GM12864 (cell line): ENCODE measurements at regions not wholly inside any gene's neighbourhood (a gene's known extent, or its start where the extent isn't known, plus 50 kb on each side); places are given as distances from the start of the nearest gene placed in this dataset.

Experiments
- DNase-seq: peaks from one replicate; pipeline ENCODE4 v3.0.0-alpha.2; 2011; ENCODE audit warnings: low read depth
- H3K4me3 ChIP-seq: 2 replicates; pipeline ENCODE4 v1.5.1; 2011; ENCODE audit warnings: mild to moderate bottlenecking, low read depth, low read length, control low read depth
- TF ChIP-seq, protein P1 (sequence below): IDR thresholded peaks from 2 replicates; pipeline ENCODE4 v1.5.1; 2011; ENCODE audit warnings: low read depth, mild to moderate bottlenecking, moderate library complexity, low read length, control low read depth, inconsistent platforms; ENCODE audit errors: missing control alignments

DNA sequence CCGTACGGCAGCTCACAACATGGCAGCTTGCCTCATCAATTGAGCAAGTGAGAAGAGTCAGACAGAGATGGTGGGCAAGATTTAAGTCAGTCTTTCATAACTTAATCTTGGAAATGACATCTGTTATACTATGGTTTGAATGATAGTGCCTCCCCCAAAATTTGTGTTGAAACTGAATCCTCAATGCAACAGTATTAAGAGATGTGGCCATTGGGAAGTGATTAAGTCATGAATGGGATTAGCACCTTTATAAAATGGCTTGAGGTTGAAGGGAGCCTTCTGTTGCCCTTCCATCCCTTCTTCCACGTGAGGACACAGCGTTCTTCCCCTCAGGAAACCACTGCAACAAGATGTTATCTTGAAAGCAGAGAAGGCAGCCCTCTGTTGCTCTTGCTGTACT lies 124.2 kb downstream of the C12orf75 start:
- H3K4me3 ChIP-seq: no peak overlapping the region
- no peak for DNase-seq
- TF ChIP-seq, protein P1, sequence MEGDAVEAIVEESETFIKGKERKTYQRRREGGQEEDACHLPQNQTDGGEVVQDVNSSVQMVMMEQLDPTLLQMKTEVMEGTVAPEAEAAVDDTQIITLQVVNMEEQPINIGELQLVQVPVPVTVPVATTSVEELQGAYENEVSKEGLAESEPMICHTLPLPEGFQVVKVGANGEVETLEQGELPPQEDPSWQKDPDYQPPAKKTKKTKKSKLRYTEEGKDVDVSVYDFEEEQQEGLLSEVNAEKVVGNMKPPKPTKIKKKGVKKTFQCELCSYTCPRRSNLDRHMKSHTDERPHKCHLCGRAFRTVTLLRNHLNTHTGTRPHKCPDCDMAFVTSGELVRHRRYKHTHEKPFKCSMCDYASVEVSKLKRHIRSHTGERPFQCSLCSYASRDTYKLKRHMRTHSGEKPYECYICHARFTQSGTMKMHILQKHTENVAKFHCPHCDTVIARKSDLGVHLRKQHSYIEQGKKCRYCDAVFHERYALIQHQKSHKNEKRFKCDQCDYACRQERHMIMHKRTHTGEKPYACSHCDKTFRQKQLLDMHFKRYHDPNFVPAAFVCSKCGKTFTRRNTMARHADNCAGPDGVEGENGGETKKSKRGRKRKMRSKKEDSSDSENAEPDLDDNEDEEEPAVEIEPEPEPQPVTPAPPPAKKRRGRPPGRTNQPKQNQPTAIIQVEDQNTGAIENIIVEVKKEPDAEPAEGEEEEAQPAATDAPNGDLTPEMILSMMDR: no peak

DNA sequence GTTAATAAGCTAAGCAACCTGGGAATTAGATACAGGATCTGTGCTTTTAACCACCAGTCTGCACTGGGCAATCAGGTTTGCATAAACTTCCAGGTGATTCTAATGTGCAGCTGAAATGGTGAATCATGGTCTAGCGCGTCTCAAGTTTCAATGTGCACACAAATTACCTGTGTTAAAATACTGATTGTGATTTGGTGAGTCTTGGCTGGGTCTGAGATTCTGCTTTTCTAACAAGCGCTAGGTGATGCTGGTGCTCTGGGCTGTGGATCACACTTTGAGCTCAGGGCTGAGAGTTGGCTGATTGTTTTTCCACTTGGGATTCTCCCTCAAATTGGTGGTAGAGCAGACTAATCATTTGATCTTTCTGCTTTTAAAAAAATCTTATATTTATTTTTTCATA lies 124.8 kb downstream of the C12orf75 start:
- H3K4me3 ChIP-seq: no peak overlapping the region
- DNase-seq: no peak
- TF ChIP-seq, protein P1: no peak

DNA sequence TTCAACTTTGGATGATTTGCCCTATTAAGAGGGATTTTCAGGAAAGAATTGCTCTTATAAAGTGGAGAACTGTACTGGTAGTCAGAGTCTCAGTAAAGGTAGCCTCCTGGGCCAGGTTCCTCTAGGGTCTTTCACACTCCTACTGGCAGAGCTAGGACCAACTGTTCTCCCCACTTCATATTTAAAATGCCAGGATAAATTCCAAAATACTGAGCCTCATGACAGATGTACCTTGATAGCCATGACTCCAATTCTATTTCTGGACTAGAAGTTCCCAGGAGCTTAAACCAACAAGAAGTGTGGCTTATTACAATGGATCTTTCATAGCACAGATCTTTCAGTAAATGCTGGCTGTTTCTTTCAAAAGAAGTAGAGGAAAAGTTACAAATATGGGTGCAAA lies 126.5 kb downstream of the C12orf75 start:
- H3K4me3 ChIP-seq: no peak overlapping the region
- TF ChIP-seq, protein P1: no peak
- DNase-seq: no peak

DNA sequence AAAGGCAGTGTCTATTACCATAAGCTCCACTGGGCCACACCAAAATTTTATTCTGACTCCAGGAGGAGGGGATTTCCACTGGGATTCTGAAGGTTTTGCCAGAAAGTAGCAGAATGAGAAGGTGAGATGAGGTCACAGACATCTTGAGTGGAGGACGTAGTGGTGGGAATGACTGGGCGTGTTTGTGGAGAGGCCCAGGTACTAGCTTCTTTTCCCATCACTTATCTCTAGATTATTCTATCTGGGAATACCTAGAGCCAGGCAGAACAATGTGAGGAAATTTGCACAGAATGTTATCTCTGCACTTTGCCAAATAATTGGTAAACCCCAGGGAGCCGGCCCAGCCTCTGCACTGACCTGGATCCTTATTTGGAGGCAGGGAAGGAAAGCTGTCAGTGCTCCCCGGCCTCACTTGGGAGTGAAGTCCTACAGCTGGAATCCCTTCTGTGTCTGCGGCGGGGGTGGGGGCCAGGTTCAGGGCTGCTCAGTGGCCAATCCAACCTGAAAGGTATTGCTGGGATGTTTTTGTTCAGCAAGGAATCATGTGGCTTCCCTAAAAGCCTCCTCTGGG lies 129.4 kb downstream of the C12orf75 start:
- TF ChIP-seq, protein P1: no peak
- H3K4me3 ChIP-seq: no peak overlapping the region
- DNase-seq: no peak

DNA sequence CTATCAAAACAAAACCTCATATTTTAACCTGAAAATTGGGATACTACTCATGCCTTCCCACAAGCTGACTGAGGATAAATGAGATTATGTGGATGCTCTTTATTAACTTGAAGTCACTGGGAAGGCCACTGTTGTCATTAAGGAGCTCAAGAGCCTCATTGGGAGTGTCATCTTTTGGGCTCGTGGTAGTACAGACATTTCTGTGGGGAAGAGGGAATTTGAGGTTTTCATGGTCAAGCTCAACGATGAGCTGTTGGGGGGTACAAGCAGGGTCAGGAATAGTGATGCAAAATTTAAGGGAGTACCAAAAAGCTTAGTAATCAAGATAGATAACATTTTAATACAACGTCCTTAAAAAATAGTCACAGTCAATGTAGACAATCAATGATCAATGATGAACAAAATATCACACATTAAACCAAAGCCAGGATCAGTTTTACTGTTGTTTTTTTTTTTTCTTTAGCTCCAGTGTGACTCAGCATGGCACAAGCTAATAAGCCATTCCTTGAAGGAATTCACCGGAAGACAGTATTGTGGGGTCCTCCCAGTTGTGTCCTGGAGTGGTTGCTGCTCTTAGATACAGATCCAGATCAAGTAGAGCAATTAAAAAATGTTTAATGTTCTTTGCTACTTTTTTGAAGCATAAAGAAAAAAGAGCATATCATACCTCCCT lies 130.9 kb downstream of the C12orf75 start:
- no peak overlapping the region for H3K4me3 ChIP-seq
- DNase-seq: no peak
- TF ChIP-seq, protein P1: no peak

DNA sequence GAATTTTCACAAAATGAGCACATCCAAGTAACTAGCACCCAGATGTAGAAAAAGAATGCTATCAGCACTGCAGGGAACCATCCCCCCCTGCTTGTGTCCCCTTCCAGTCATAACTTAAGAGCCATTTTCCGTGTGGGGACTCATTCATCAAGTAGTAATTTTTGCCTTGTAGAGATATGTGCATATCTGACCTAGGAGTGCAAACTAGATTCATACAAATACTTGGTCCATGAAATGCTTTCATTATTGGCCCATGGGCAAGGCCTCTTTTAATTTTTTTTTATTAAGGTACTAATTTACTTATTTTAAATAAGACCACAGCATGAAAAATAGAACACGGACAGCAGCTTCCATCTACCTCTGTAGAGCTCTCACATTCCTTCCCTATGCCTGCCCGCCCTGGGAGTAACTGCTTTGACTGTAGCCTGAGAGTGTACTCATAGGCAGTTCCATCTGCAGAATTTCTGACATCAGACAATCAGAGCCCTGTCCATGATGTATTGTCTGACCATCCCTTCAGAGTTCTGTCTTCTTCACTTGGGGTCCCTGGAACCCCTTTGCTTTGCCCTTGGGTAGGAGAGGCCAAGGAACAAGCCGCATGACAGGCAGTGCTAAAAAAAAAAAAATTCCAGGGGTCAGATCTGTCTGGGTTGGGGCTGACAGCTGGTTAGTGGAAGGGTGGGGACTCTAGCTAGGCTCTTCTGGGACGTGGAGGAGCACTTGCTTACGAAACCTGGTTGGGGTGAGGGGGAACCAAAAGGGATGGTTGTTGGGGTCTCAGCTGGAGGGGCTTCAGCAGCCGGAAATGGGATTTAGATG lies 131.7 kb downstream of the C12orf75 start:
- TF ChIP-seq, protein P1: no peak
- DNase-seq: no peak
- no peak overlapping the region for H3K4me3 ChIP-seq
